ENCODE measurements at regions not wholly inside any gene's neighbourhood (a gene's known extent, or its start where the extent isn't known, plus 50 kb on each side); places are given as distances from the start of the nearest gene placed in this dataset.

- no peak for TF ChIP-seq CHD2 (IDR thresholded peaks at IDR 0.05; ENCODE audit: borderline replicate concordance, low read depth, low read length)
- TF ChIP-seq RBBP5 (conservative IDR thresholded peaks at IDR 0.05) = no peak
These were observed 282.5 kb downstream of the GADD45G start for GRCh38 chr9:89887286-89887685.
